Epithelial cell of proximal tubule (primary cell): ENCODE measurements at regions not wholly inside any gene's neighbourhood (a gene's known extent, or its start where the extent isn't known, plus 50 kb on each side); places are given as distances from the start of the nearest gene placed in this dataset.
"Not testable (repeated sequence)": the region's sequence is repeated elsewhere in the genome, so short reads cannot be mapped to it uniquely, and the experiment has no call there.

Experiments used
- DNase-seq: peaks from one replicate; pipeline ENCODE4 v3.0.0-alpha.2; 2011; ENCODE audit warnings: low read depth
- H3K4me3 ChIP-seq: 2 replicates; pipeline ENCODE4 v1.5.1; 2011; ENCODE audit warnings: low read depth, mild to moderate bottlenecking, low read length
- TF ChIP-seq, protein P1 (sequence below): conservative IDR thresholded peaks from 2 replicates; pipeline ENCODE4 v1.5.1; 2012; ENCODE audit warnings: low read depth, mild to moderate bottlenecking, low read length

GRCh38 chr5:174581479-174581878 lies 142.9 kb upstream of the MSX2 start:
- no peak overlapping the region for H3K4me3 ChIP-seq
- DNase-seq = no peak
- TF ChIP-seq, protein P1, sequence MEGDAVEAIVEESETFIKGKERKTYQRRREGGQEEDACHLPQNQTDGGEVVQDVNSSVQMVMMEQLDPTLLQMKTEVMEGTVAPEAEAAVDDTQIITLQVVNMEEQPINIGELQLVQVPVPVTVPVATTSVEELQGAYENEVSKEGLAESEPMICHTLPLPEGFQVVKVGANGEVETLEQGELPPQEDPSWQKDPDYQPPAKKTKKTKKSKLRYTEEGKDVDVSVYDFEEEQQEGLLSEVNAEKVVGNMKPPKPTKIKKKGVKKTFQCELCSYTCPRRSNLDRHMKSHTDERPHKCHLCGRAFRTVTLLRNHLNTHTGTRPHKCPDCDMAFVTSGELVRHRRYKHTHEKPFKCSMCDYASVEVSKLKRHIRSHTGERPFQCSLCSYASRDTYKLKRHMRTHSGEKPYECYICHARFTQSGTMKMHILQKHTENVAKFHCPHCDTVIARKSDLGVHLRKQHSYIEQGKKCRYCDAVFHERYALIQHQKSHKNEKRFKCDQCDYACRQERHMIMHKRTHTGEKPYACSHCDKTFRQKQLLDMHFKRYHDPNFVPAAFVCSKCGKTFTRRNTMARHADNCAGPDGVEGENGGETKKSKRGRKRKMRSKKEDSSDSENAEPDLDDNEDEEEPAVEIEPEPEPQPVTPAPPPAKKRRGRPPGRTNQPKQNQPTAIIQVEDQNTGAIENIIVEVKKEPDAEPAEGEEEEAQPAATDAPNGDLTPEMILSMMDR = peak; percentile 64

DNA sequence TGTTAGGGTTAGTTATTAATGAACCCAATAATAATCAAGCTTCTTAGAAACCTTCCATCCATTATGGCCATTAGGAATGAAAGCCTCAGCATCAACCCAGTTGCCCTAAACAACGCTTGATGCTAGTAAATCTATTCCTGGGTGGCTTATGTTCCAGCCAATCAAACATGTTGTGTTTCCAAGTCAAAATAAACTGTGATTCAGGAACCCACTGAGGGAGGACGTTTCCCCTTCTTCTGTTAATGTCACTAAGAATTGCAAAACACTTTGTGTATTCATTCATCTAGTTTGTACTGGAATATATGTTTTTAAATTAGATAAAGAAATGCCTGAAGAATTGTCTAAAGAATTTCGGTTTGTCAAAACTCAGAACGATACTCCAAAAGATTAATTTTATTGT lies 142.5 kb upstream of the MSX2 start:
- TF ChIP-seq, protein P1 = no peak
- no peak overlapping the region for H3K4me3 ChIP-seq
- no peak for DNase-seq

GRCh38 chr5:174583071-174583470 lies 141.3 kb upstream of the MSX2 start:
- TF ChIP-seq, protein P1 = no peak
- DNase-seq = no peak
- no peak overlapping the region for H3K4me3 ChIP-seq

DNA sequence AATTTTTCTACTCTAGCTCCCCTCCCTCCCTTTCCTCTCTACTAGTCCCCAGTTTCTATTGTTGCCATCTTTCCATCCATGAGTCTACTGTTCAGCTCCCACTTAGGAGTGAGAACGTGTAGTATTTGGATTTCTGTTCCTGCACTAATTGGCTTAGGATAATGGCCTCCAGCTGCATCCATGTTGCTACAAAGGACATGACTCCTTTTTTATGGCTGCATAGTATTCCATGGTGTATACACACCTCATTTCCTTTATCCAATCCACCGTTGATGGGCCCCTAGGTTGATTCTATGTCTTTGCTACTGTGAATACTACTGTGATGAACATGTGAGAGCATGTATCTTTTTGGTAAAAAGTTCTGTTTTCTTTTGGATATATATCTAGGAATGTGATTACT lies 138.9 kb upstream of the MSX2 start:
- no peak for DNase-seq
- TF ChIP-seq, protein P1 = no peak
- no peak overlapping the region for H3K4me3 ChIP-seq

GRCh38 chr5:174586163-174586562 lies 138.2 kb upstream of the MSX2 start:
- H3K4me3 ChIP-seq, DNase-seq: not testable (repeated sequence)

GRCh38 chr5:174589011-174589410 lies 135.4 kb upstream of the MSX2 start:
- no peak for DNase-seq
- TF ChIP-seq, protein P1 = no peak
- H3K4me3 ChIP-seq = no peak overlapping the region

DNA sequence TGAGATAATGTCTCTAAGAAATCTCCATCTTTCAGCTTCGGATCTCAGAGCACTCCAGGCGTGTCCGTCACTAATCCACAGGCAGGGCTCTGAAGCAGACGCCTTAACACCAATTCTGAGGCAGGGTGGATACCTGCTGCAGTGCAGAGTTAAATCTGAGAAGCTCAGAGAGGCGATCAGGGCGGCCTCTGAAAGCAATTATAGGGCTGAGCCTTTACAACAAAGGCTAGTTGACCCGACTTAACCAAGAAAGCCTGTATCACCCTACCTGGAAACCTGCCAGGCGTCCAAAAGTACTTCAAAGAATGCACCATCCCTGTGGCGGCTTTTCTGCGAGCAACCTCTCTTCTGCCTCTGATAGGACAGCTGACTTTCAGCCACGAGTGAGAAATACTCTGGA lies 134.8 kb upstream of the MSX2 start:
- TF ChIP-seq, protein P1 = no peak
- DNase-seq = no peak
- no peak overlapping the region for H3K4me3 ChIP-seq

DNA sequence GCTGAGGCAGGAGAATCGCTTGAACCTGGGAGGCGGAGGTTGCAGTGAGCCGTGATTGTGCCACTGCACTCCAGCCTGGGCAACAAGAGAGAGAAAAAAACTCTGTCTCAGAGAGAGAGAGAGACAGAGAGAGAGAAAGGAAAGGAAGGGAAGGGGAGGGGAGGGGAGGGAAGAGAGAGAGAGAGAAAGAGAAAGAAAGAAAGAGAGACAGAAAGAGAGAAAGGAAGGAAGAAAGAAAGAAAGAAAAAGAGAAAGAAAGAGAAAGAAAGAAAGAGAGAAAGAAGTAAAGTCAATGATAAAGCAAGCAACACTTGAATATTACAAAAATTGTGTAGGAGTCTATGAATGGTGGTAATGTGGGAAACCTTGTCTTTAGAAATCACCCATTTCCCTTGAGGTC lies 133.6 kb upstream of the MSX2 start:
- DNase-seq = no peak
- TF ChIP-seq, protein P1 = no peak
- no peak overlapping the region for H3K4me3 ChIP-seq
